HepG2 (cell line): ENCODE measurements at regions not wholly inside any gene's neighbourhood (a gene's known extent, or its start where the extent isn't known, plus 50 kb on each side); places are given as distances from the start of the nearest gene placed in this dataset.

Source experiments
- ARID3A ChIP-seq: IDR thresholded peaks from 2 replicates; pipeline ENCODE4 v1.6.1; 2012; ENCODE audit warnings: low read depth, low read length, improper control_type of control experiment
- ATF7 ChIP-seq, 2 experiments: fragments of 450-650 bp in 1 of 2; sonication (generic) in 1 of 2; formaldehyde crosslinking in 1 of 2; IDR thresholded peaks; 2 replicates each; pipeline versions ENCODE4 v1.4.0 to v1.6.1; 2016 to 2020; ENCODE audit warnings: antibody characterized with exemption in 1 of 2, mild to moderate bottlenecking in 1 of 2, missing genetic modification reagents in 1 of 2
- CEBPZ ChIP-seq: IDR thresholded peaks from 2 replicates; pipeline ENCODE4 v1.6.1; 2012; ENCODE audit warnings: low read length, improper control_type of control experiment
- CREBL2 ChIP-seq: sonication (generic); formaldehyde crosslinking; IDR thresholded peaks from 2 replicates; pipeline ENCODE4 v1.8.1; 2023; ENCODE audit warnings: missing genetic modification reagents, mild to moderate bottlenecking, borderline replicate concordance
- EHMT2 ChIP-seq: fragments of 200-600 bp; sonication (generic); IDR thresholded peaks from 2 replicates; pipeline ENCODE4 v1.7.0; 2017; ENCODE audit warnings: antibody characterized with exemption, low read depth, low read length, borderline replicate concordance
- LRRFIP1 ChIP-seq: sonication (generic); formaldehyde crosslinking; conservative IDR thresholded peaks from 2 replicates; pipeline ENCODE4 v1.4.0; 2020; ENCODE audit warnings: missing genetic modification reagents
- PRMT3 ChIP-seq: sonication (generic); formaldehyde crosslinking; IDR thresholded peaks from 2 replicates; pipeline ENCODE4 v1.8.1; 2022; ENCODE audit warnings: low read depth, mild to moderate bottlenecking, moderate library complexity, missing genetic modification reagents, borderline replicate concordance
- RFX3 ChIP-seq: IDR thresholded peaks from 2 replicates; pipeline ENCODE4 v1.6.1; 2016; ENCODE audit warnings: missing biosample characterization, missing genetic modification reagents
- RXRB ChIP-seq: IDR thresholded peaks from 2 replicates; pipeline ENCODE4 v1.6.1; 2016; ENCODE audit warnings: borderline replicate concordance, missing genetic modification reagents, missing compliant biosample characterization
- SMARCE1 ChIP-seq: fragments of 450-650 bp; IDR thresholded peaks from 2 replicates; pipeline ENCODE4 v1.6.1; 2017; ENCODE audit warnings: borderline replicate concordance
- YEATS2 ChIP-seq: sonication (generic); formaldehyde crosslinking; IDR thresholded peaks from 2 replicates; pipeline ENCODE4 v1.4.0; 2020; ENCODE audit warnings: missing genetic modification reagents, borderline replicate concordance
- ZKSCAN5 ChIP-seq: sonication (generic); formaldehyde crosslinking; IDR thresholded peaks from 2 replicates; pipeline ENCODE4 v1.5.1; 2020; ENCODE audit warnings: mild to moderate bottlenecking, missing genetic modification reagents
- ZNF335 ChIP-seq: sonication (generic); formaldehyde crosslinking; IDR thresholded peaks from 2 replicates; pipeline ENCODE4 v1.4.0; 2020; ENCODE audit warnings: missing genetic modification reagents
- ZNF354B ChIP-seq: sonication (generic); formaldehyde crosslinking; IDR thresholded peaks from 2 replicates; pipeline ENCODE4 v1.8.0; 2022; ENCODE audit warnings: mild to moderate bottlenecking, missing genetic modification reagents
- ZNF567 ChIP-seq: sonication (generic); formaldehyde crosslinking; IDR thresholded peaks from 2 replicates; pipeline ENCODE4 v1.8.1; 2023; ENCODE audit warnings: mild to moderate bottlenecking, missing genetic modification reagents, borderline replicate concordance
- ZNF747 ChIP-seq: sonication (generic); formaldehyde crosslinking; IDR thresholded peaks from 2 replicates; pipeline ENCODE4 v1.8.1; 2023; ENCODE audit warnings: missing genetic modification reagents, mild to moderate bottlenecking, borderline replicate concordance
- ZNF777 ChIP-seq: sonication (generic); formaldehyde crosslinking; IDR thresholded peaks from 2 replicates; pipeline ENCODE4 v1.4.0; 2020; ENCODE audit warnings: missing genetic modification reagents
- ZNF788 ChIP-seq: sonication (generic); formaldehyde crosslinking; IDR thresholded peaks from 2 replicates; pipeline ENCODE4 v1.5.0; 2020; ENCODE audit warnings: mild to moderate bottlenecking, missing genetic modification reagents, borderline replicate concordance
- ZSCAN21 ChIP-seq: sonication (generic); formaldehyde crosslinking; IDR thresholded peaks from 2 replicates; pipeline ENCODE4 v1.8.0; 2022; ENCODE audit warnings: mild to moderate bottlenecking, missing genetic modification reagents, moderate library complexity, borderline replicate concordance
- ZUFSP ChIP-seq: sonication (generic); formaldehyde crosslinking; IDR thresholded peaks from 2 replicates; pipeline ENCODE4 v1.9.0; 2021; ENCODE audit warnings: missing genetic modification reagents, mild to moderate bottlenecking, borderline replicate concordance

- TF ChIP-seq ATF7 (IDR thresholded peaks at IDR 0.05) (peak; percentile 59), ATF7 (CRISPR knock-in tag; IDR thresholded peaks at IDR 0.05) (no peak), PRMT3 (CRISPR knock-in tag) (no peak), ZNF567 (CRISPR knock-in tag) (no peak), ZNF335 (CRISPR knock-in tag) (no peak), ARID3A (peak; percentile 90), ZSCAN21 (CRISPR knock-in tag) (no peak), LRRFIP1 (CRISPR knock-in tag) (no peak), ZNF777 (CRISPR knock-in tag) (no peak), ZUFSP (CRISPR knock-in tag) (no peak), ZKSCAN5 (CRISPR knock-in tag) (no peak), SMARCE1 (no peak), YEATS2 (CRISPR knock-in tag) (no peak), ZNF354B (CRISPR knock-in tag) (no peak), EHMT2 (no peak), CEBPZ (no peak), ZNF788 (CRISPR knock-in tag) (no peak), CREBL2 (no peak), ZNF747 (CRISPR knock-in tag) (no peak), RFX3 (CRISPR knock-in tag) (no peak), RXRB (CRISPR knock-in tag) (0 out of 2 replicates have a peak, but pooled peaks have one; percentile 36)
Measured at GRCh38 chr10:91006001-91006751, 85.3 kb upstream of the ANKRD1 start (continued).
